Parathyroid adenoma (tissue), 2 donors: ENCODE measurements at regions not wholly inside any gene's neighbourhood (a gene's known extent, or its start where the extent isn't known, plus 50 kb on each side); places are given as distances from the start of the nearest gene placed in this dataset.

Source experiments
- H2AFZ ChIP-seq: fragments of 300-600 bp; sonication (generic); one replicate; pipeline ENCODE4 v1.7.0; 2017; ENCODE audit warnings: antibody characterized with exemption, mild to moderate bottlenecking
- H3K27ac ChIP-seq: fragments of 300-600 bp; sonication (generic); one replicate; pipeline ENCODE4 v1.7.0; 2017
- H3K27me3 ChIP-seq: fragments of 300-600 bp; sonication (generic); one replicate; pipeline ENCODE4 v1.7.0; 2017; ENCODE audit warnings: low read length; ENCODE audit not compliant: control insufficient read depth, insufficient read depth
- H3K36me3 ChIP-seq: fragments of 300-600 bp; sonication (generic); one replicate; pipeline ENCODE4 v1.7.0; 2017; ENCODE audit warnings: low read length; ENCODE audit not compliant: control insufficient read depth, insufficient read depth
- H3K4me1 ChIP-seq: fragments of 300-600 bp; sonication (generic); one replicate; pipeline ENCODE4 v1.7.0; 2017; ENCODE audit warnings: control low read depth
- H3K4me2 ChIP-seq: fragments of 300-600 bp; sonication (generic); one replicate; pipeline ENCODE4 v1.7.0; 2017; ENCODE audit warnings: low read length
- H3K4me3 ChIP-seq: fragments of 300-600 bp; sonication (generic); one replicate; pipeline ENCODE4 v1.7.0; 2017; ENCODE audit warnings: low read depth, low read length
- H3K79me2 ChIP-seq: fragments of 300-600 bp; sonication (generic); one replicate; pipeline ENCODE4 v1.7.0; 2017; ENCODE audit warnings: control low read depth
- H3K9ac ChIP-seq: fragments of 300-600 bp; sonication (generic); one replicate; pipeline ENCODE4 v1.7.0; 2017; ENCODE audit warnings: mild to moderate bottlenecking
- H3K9me3 ChIP-seq: fragments of 300-600 bp; sonication (generic); one replicate; pipeline ENCODE4 v1.7.0; 2017; ENCODE audit warnings: low read length; ENCODE audit not compliant: control insufficient read depth
- CTCF ChIP-seq: fragments of 300-600 bp; sonication (generic); IDR thresholded peaks from one replicate; pipeline ENCODE4 v1.7.0; 2017; ENCODE audit warnings: antibody characterized with exemption, mild to moderate bottlenecking
- donor health status: primary hyperparathyroidism.

GRCh38 chr3:139832998-139833397, 102.0 kb upstream of the CLSTN2 start:
- no peaks in the 10 kb centered on the region for H3K4me1 ChIP-seq
- H2AFZ ChIP-seq, result no peak overlapping the region
- no peaks in the 10 kb centered on the region for H3K9me3 ChIP-seq
- no peak for TF ChIP-seq CTCF
- no peaks in the 10 kb centered on the region for H3K27me3 ChIP-seq
- no peaks in the 10 kb centered on the region for H3K79me2 ChIP-seq
- no peak overlapping the region for H3K27ac ChIP-seq
- no peak overlapping the region for H3K4me2 ChIP-seq
- no peak overlapping the region for H3K9ac ChIP-seq
- no peaks in the 10 kb centered on the region for H3K36me3 ChIP-seq
- H3K4me3 ChIP-seq, result no peak overlapping the region

- Histone ChIP-seq H3K4me1 (no peaks in the 10 kb centered on the region), H3K36me3 (no peaks in the 10 kb centered on the region), H3K9ac (no peak overlapping the region), H3K27ac (no peak overlapping the region), H3K79me2 (no peaks in the 10 kb centered on the region), H3K4me3 (no peak overlapping the region), H3K9me3 (no peaks in the 10 kb centered on the region), H2AFZ (no peak overlapping the region), H3K4me2 (no peak overlapping the region), H3K27me3 (no peaks in the 10 kb centered on the region)
- no peak for TF ChIP-seq CTCF
Observed at GRCh38 chr3:139830817-139831216, 104.2 kb upstream of the CLSTN2 start.

DNA sequence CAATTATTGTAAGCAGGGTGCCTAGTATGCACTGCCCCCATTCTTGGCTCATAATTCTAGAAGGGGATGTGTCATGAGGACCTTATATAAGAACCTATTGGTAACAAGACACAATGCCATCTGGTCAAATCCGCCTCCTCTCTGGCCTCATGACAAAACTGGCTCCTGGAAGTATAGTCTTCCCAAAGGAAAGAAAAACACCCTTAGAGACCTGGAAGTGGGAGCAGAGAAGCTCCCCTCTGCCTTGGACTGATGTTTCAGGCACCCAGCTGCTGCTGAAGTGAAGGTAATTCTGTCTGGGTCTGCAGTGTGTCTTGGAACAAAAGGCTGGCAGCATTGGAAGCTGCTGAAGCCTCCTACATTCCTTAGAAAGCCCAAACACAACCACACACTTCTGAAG, 107.2 kb upstream of the CLSTN2 start:
- Histone ChIP-seq H3K27ac (no peak overlapping the region), H3K27me3 (no peaks in the 10 kb centered on the region), H3K4me2 (no peak overlapping the region), H3K79me2 (no peaks in the 10 kb centered on the region), H3K4me1 (no peaks in the 10 kb centered on the region), H3K9me3 (no peaks in the 10 kb centered on the region), H2AFZ (no peak overlapping the region), H3K9ac (no peak overlapping the region), H3K4me3 (no peak overlapping the region), H3K36me3 (no peaks in the 10 kb centered on the region)
- no peak for TF ChIP-seq CTCF

DNA sequence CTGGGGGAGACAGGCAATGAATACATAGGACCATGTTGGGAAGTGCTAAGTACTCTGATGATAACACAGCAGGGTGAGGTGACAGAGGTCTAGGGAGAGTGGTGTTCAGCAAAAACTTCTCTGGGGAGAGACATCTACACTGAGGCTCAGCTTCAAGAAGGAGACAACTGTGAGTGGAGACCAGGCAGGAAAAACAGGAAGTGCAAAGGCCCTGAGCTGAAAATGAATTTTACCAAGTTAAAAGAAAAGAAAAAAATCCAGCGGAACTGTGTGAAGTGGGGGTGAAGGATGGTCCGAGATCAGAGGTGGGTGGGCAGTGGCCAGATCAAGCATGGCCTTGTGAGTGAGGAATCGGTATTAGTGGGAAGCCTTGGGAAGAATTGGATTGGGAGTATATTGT, 110.1 kb upstream of the CLSTN2 start:
- no peak overlapping the region for H3K4me2 ChIP-seq
- no peaks in the 10 kb centered on the region for H3K4me1 ChIP-seq
- no peak overlapping the region for H2AFZ ChIP-seq
- H3K27ac ChIP-seq, result no peak overlapping the region
- TF ChIP-seq CTCF, result no peak
- H3K9ac ChIP-seq, result no peak overlapping the region
- H3K4me3 ChIP-seq, result no peak overlapping the region
- H3K79me2 ChIP-seq, result no peaks in the 10 kb centered on the region
- H3K27me3 ChIP-seq, result no peaks in the 10 kb centered on the region
- no peaks in the 10 kb centered on the region for H3K9me3 ChIP-seq
- no peaks in the 10 kb centered on the region for H3K36me3 ChIP-seq

DNA sequence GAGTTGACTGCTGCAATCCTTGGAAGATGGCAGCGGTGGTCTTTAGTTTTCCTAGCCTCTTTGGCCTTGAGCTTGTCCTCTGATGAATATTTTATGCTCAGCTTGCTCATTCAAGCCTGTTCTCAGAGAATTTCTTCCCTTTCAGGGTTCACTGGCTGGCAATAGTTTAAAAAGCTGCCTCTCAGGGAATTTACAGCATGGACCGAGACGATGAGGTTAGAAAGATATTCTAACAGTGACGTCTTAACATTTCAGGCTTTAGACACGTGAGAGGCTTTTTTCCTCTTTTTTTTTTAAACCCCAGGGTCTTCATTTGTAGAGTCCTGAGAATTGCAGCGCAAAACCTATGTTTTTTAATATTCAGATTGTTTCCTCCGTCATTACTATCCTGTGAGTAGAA, 120.3 kb upstream of the CLSTN2 start:
- no peak overlapping the region for H3K9ac ChIP-seq
- no peaks in the 10 kb centered on the region for H3K9me3 ChIP-seq
- H3K27me3 ChIP-seq, result no peaks in the 10 kb centered on the region
- H3K36me3 ChIP-seq, result no peaks in the 10 kb centered on the region
- H3K4me3 ChIP-seq, result no peak overlapping the region
- no peaks in the 10 kb centered on the region for H3K79me2 ChIP-seq
- TF ChIP-seq CTCF, result no peak
- no peak overlapping the region for H2AFZ ChIP-seq
- H3K27ac ChIP-seq, result no peak overlapping the region
- no peaks in the 10 kb centered on the region for H3K4me1 ChIP-seq
- no peak overlapping the region for H3K4me2 ChIP-seq
